ENCODE measurements at regions not wholly inside any gene's neighbourhood (a gene's known extent, or its start where the extent isn't known, plus 50 kb on each side); places are given as distances from the start of the nearest gene placed in this dataset.

- TF ChIP-seq CTCF (IDR thresholded peaks at IDR 0.05) (no peak), POLR2A (IDR thresholded peaks at IDR 0.05) (no peak)
Measured at GRCh38 chr15:35648941-35649340, 103.0 kb upstream of the DPH6 start.

All from lower leg skin (tissue), 3 donors.